CD4-positive, alpha-beta T cell (primary cell): ENCODE measurements at regions not wholly inside any gene's neighbourhood (a gene's known extent, or its start where the extent isn't known, plus 50 kb on each side); places are given as distances from the start of the nearest gene placed in this dataset.

Experiments
- ATAC-seq: fragments of 200-7000 bp; cut with Tn5 transposase; one replicate; pipeline ENCODE4 v1.10.0; 2022; ENCODE audit warnings: mild to moderate bottlenecking; ENCODE audit not compliant: poor library complexity
- CTCF ChIA-PET: fragments of 350-600 bp; sonication (Branson Sonifier 250); formaldehyde crosslinking; loops from one replicate; lab custom pipeline; 2021; ENCODE audit warnings: antibody characterized with exemption, inconsistent platforms; lab: Charles Lee
- POLR2A ChIA-PET: fragments of 350-600 bp; sonication (Branson Sonifier 250); formaldehyde crosslinking; loops from one replicate; lab custom pipeline; 2021; ENCODE audit warnings: antibody characterized with exemption, inconsistent platforms; lab: Charles Lee
- DNase-seq, 14 experiments: peaks; one replicate each; pipeline ENCODE4 v3.0.0-alpha.2; 2013 to 2020; ENCODE audit warnings: mixed read lengths in 2 of 14
- H3K27ac ChIP-seq, 2 donors: one replicate each; pipeline versions ENCODE4 v1.5.1 to v1.7.0; 2013; ENCODE audit warnings: low read length in 2 of 2, low read depth in 1 of 2, mild to moderate bottlenecking in 1 of 2
- H3K27me3 ChIP-seq, 2 experiments: 1 replicate in 1 of 2; 2 replicates in 1 of 2; pipeline versions ENCODE4 v1.6.1 to v1.7.0; 2013; ENCODE audit warnings: low read length in 2 of 2, control low read depth in 1 of 2, mild to moderate bottlenecking in 1 of 2, moderate library complexity in 1 of 2; ENCODE audit not compliant: insufficient read depth in 2 of 2, control insufficient read depth in 1 of 2
- H3K36me3 ChIP-seq: one replicate; pipeline ENCODE4 v1.6.1; 2013; ENCODE audit warnings: low read length, control low read depth; ENCODE audit not compliant: insufficient read depth
- H3K4me1 ChIP-seq: one replicate; pipeline ENCODE4 v1.6.1; 2013; ENCODE audit warnings: low read length, control low read depth; ENCODE audit not compliant: insufficient read depth
- H3K4me3 ChIP-seq: one replicate; pipeline ENCODE4 v1.5.1; 2013; ENCODE audit warnings: mild to moderate bottlenecking, low read length, moderate library complexity
- H3K9me3 ChIP-seq, 2 experiments: 1 replicate in 1 of 2; 2 replicates in 1 of 2; pipeline versions ENCODE4 v1.6.1 to v1.7.0; 2013; ENCODE audit warnings: low read length in 2 of 2, mild to moderate bottlenecking in 2 of 2, control low read depth in 1 of 2, moderate library complexity in 1 of 2; ENCODE audit not compliant: control insufficient read depth in 1 of 2, insufficient read depth in 1 of 2
- H3K27ac Mint-ChIP-seq: one replicate; pipeline ENCODE4 v1.8.0; 2020; ENCODE audit warnings: mixed read lengths
- H3K27me3 Mint-ChIP-seq: one replicate; pipeline ENCODE4 v1.8.0; 2021; ENCODE audit warnings: mixed read lengths
- H3K36me3 Mint-ChIP-seq: one replicate; pipeline ENCODE4 v1.8.0; 2021; ENCODE audit warnings: low read depth, mixed read lengths
- H3K4me1 Mint-ChIP-seq: one replicate; pipeline ENCODE4 v1.8.0; 2021; ENCODE audit warnings: low read depth, mixed read lengths
- H3K4me3 Mint-ChIP-seq: one replicate; pipeline ENCODE4 v1.8.0; 2020; ENCODE audit warnings: mild to moderate bottlenecking, mixed read lengths
- H3K9me3 Mint-ChIP-seq: one replicate; pipeline ENCODE4 v1.8.0; 2020; ENCODE audit warnings: mixed read lengths
- CTCF ChIP-seq: fragments of 200-600 bp; IDR thresholded peaks from one replicate; pipeline ENCODE4 v1.8.0; 2022; ENCODE audit warnings: antibody characterized with exemption, mild to moderate bottlenecking
- intact Hi-C, 2 experiments: fragments of 100-400 bp; cut with DNase I in 1 of 2; cut with micrococcal nuclease in 1 of 2; formaldehyde crosslinking; loops; one replicate each; pipeline versions ENCODE4 v1.15.1 to v1.9.0; 2023 to 2025; cut with DNase I, micrococcal nuclease

- H3K4me3 ChIP-seq, result no peak overlapping the region
- H3K4me3 Mint-ChIP-seq, result no peak overlapping the region
- TF ChIP-seq CTCF, result no peak
- H3K36me3 Mint-ChIP-seq, result no peaks in the 10 kb centered on the region
- no peak for ATAC-seq
- H3K27me3 Mint-ChIP-seq, result peaks cover 33% of the 10 kb centered on the region
- peaks cover 4% of the 10 kb centered on the region for H3K9me3 Mint-ChIP-seq
- CTCF ChIA-PET, result no interaction called here
- no peaks in the 10 kb centered on the region for H3K4me1 ChIP-seq
- H3K36me3 ChIP-seq, result no peaks in the 10 kb centered on the region
- no peak overlapping the region for H3K27ac ChIP-seq
- H3K4me1 Mint-ChIP-seq, result no peaks in the 10 kb centered on the region
- H3K9me3 ChIP-seq, result peaks cover 0 to 8% of the 10 kb centered on the region in 2 experiments
- POLR2A ChIA-PET, result no interaction called here
- H3K27ac Mint-ChIP-seq, result no peak overlapping the region
- intact Hi-C loops, result no loop called here
- peaks cover 5 to 6% of the 10 kb centered on the region in 2 experiments for H3K27me3 ChIP-seq
- no peak for DNase-seq
Observed at GRCh38 chr6:90694802-90695201, 107.9 kb upstream of the MAP3K7 start.

- H3K4me3 ChIP-seq, result no peak overlapping the region
- peaks cover 5 to 6% of the 10 kb centered on the region in 2 experiments for H3K27me3 ChIP-seq
- H3K36me3 ChIP-seq, result no peaks in the 10 kb centered on the region
- H3K9me3 Mint-ChIP-seq, result peaks cover 3% of the 10 kb centered on the region
- intact Hi-C loops, result no loop called here
- CTCF ChIA-PET, result no interaction called here
- H3K4me1 Mint-ChIP-seq, result no peaks in the 10 kb centered on the region
- TF ChIP-seq CTCF, result no peak
- H3K27me3 Mint-ChIP-seq, result peaks cover 45% of the 10 kb centered on the region
- no peak overlapping the region for H3K27ac ChIP-seq
- peaks cover 0 to 8% of the 10 kb centered on the region in 2 experiments for H3K9me3 ChIP-seq
- no peak for ATAC-seq
- no peak overlapping the region for H3K4me3 Mint-ChIP-seq
- POLR2A ChIA-PET, result no interaction called here
- no peak for DNase-seq
- no peaks in the 10 kb centered on the region for H3K4me1 ChIP-seq
- H3K27ac Mint-ChIP-seq, result no peak overlapping the region
- H3K36me3 Mint-ChIP-seq, result no peaks in the 10 kb centered on the region
Observed at GRCh38 chr6:90691823-90692222, 105.0 kb upstream of the MAP3K7 start.

- no peak for TF ChIP-seq CTCF
- DNase-seq (no peak), ATAC-seq (no peak)
- no peak overlapping the region for H3K4me3 ChIP-seq
- no peak overlapping the region for H3K4me3 Mint-ChIP-seq
- H3K9me3 ChIP-seq, result no peaks in the 10 kb centered on the region
- H3K27me3 ChIP-seq, result peaks cover 0 to 5% of the 10 kb centered on the region in 2 experiments
- no peaks in the 10 kb centered on the region for H3K4me1 ChIP-seq
- H3K27ac Mint-ChIP-seq, result no peak overlapping the region
- ChIA-PET POLR2A (no interaction called here), CTCF (no interaction called here)
- intact Hi-C loops, result no loop called here
- H3K36me3 ChIP-seq, result no peaks in the 10 kb centered on the region
- H3K4me1 Mint-ChIP-seq, result no peaks in the 10 kb centered on the region
- no peaks in the 10 kb centered on the region for H3K9me3 Mint-ChIP-seq
- peaks cover 50% of the 10 kb centered on the region for H3K27me3 Mint-ChIP-seq
- no peaks in the 10 kb centered on the region for H3K36me3 Mint-ChIP-seq
- no peak overlapping the region for H3K27ac ChIP-seq
Observed at GRCh38 chr6:90689172-90689571, 102.3 kb upstream of the MAP3K7 start.
